SU-DHL-6 (cell line): ENCODE measurements at regions not wholly inside any gene's neighbourhood (a gene's known extent, or its start where the extent isn't known, plus 50 kb on each side); places are given as distances from the start of the nearest gene placed in this dataset.

Source experiments
- CTCF ChIP-seq: fragments of 200-600 bp; sonication (generic); IDR thresholded peaks from one replicate; pipeline ENCODE4 v1.5.1; 2017; ENCODE audit warnings: antibody characterized with exemption, mild to moderate bottlenecking, low read length, moderate library complexity; ENCODE audit not compliant: insufficient read depth, poor library complexity, severe bottlenecking
- EZH2phosphoT487 ChIP-seq: fragments of 200-600 bp; sonication (generic), shearing (Covaris generic); conservative IDR thresholded peaks from 2 replicates; pipeline ENCODE4 v1.6.1; 2018; ENCODE audit warnings: mild to moderate bottlenecking, antibody characterized with exemption, low read length, moderate library complexity, mixed read lengths

GRCh38 chr14:106766145-106766544 lies 1239.8 kb downstream of the TMEM121 start:
- TF ChIP-seq CTCF (no peak), EZH2phosphoT487 (no peak)
